ENCODE measurements at regions not wholly inside any gene's neighbourhood (a gene's known extent, or its start where the extent isn't known, plus 50 kb on each side); places are given as distances from the start of the nearest gene placed in this dataset.

- TF ChIP-seq RAD21 (IDR thresholded peaks at IDR 0.05) (no peak), HNF4A (conservative IDR thresholded peaks at IDR 0.05) (no peak)
- TF ChIP-seq, protein P1, sequence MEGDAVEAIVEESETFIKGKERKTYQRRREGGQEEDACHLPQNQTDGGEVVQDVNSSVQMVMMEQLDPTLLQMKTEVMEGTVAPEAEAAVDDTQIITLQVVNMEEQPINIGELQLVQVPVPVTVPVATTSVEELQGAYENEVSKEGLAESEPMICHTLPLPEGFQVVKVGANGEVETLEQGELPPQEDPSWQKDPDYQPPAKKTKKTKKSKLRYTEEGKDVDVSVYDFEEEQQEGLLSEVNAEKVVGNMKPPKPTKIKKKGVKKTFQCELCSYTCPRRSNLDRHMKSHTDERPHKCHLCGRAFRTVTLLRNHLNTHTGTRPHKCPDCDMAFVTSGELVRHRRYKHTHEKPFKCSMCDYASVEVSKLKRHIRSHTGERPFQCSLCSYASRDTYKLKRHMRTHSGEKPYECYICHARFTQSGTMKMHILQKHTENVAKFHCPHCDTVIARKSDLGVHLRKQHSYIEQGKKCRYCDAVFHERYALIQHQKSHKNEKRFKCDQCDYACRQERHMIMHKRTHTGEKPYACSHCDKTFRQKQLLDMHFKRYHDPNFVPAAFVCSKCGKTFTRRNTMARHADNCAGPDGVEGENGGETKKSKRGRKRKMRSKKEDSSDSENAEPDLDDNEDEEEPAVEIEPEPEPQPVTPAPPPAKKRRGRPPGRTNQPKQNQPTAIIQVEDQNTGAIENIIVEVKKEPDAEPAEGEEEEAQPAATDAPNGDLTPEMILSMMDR (IDR thresholded peaks at IDR 0.05; ENCODE audit: low read depth, low read length, missing input control): no peak
These were observed 142.9 kb upstream of the KLF7 start for GRCh38 chr2:207308519-207309224.

Measured in liver (tissue), 3 donors.